Lower leg skin (tissue), 4 donors: ENCODE measurements at regions not wholly inside any gene's neighbourhood (a gene's known extent, or its start where the extent isn't known, plus 50 kb on each side); places are given as distances from the start of the nearest gene placed in this dataset.

ENCODE experiments used
- DNase-seq, 2 donors: peaks; one replicate each; pipeline ENCODE4 v3.0.0-alpha.2; 2019; ENCODE audit warnings: low spot score in 2 of 2
- H3K4me3 ChIP-seq: fragments of 200-600 bp; sonication (generic); 2 replicates; pipeline ENCODE4 v1.5.1; 2017; ENCODE audit warnings: mild to moderate bottlenecking, low read depth; ENCODE audit not compliant: poor library complexity, severe bottlenecking
- CTCF ChIP-seq, 3 donors: fragments of 450-650 bp; IDR thresholded peaks; one replicate each; pipeline ENCODE4 v1.5.1; 2016; ENCODE audit warnings: antibody characterized with exemption in 3 of 3, mild to moderate bottlenecking in 3 of 3, moderate library complexity in 2 of 3
- POLR2A ChIP-seq, 2 donors: fragments of 450-650 bp; IDR thresholded peaks; one replicate each; pipeline ENCODE4 v1.6.1; 2016 to 2017; ENCODE audit warnings: antibody characterized with exemption in 2 of 2, mild to moderate bottlenecking in 1 of 2, moderate library complexity in 1 of 2
- WGBS, 2 donors: methylation state at CpG; one replicate each; pipeline ENCODE4 v1.1.5; 2018; 5-methylcytosine and 5-hydroxymethylcytosine counted together
- intact Hi-C: fragments of 100-400 bp; cut with DNase I; formaldehyde crosslinking; loops from one replicate; pipeline ENCODE4 v1.15.0; 2023; ENCODE audit warnings: low total_unique reads

GRCh38 chr5:107275333-107275732 lies 395.4 kb downstream of the EFNA5 start:
- no peak for TF ChIP-seq CTCF (IDR thresholded peaks at IDR 0.05)
- no peak for TF ChIP-seq POLR2A (IDR thresholded peaks at IDR 0.05)
- intact Hi-C loops, result no loop called here
- WGBS, 2 donors, result 0% methylated on average over 1 of the region's 1 CpG
- H3K4me3 ChIP-seq, result no peak overlapping the region
- DNase-seq, result no peak

GRCh38 chr5:107274571-107274970 lies 396.2 kb downstream of the EFNA5 start:
- intact Hi-C loops, result no loop called here
- no peak for DNase-seq
- TF ChIP-seq POLR2A (IDR thresholded peaks at IDR 0.05) (no peak), CTCF (IDR thresholded peaks at IDR 0.05) (no peak)
- no peak overlapping the region for H3K4me3 ChIP-seq
- 93 to 100% methylated on average over 1 of the region's 1 CpG for WGBS, 2 donors

- no peak overlapping the region for H3K4me3 ChIP-seq
- intact Hi-C loops, result no loop called here
- DNase-seq, result no peak
- TF ChIP-seq POLR2A (IDR thresholded peaks at IDR 0.05), result no peak
- TF ChIP-seq CTCF (IDR thresholded peaks at IDR 0.05), result no peak
- WGBS, 2 donors, result 54 to 64% methylated on average over 4 of the region's 4 CpGs
Observed at GRCh38 chr5:107272954-107273353, 397.8 kb downstream of the EFNA5 start.

GRCh38 chr5:107272509-107272908 lies 398.2 kb downstream of the EFNA5 start:
- H3K4me3 ChIP-seq, result no peak overlapping the region
- TF ChIP-seq POLR2A (IDR thresholded peaks at IDR 0.05) (no peak), CTCF (IDR thresholded peaks at IDR 0.05) (no peak)
- intact Hi-C loops, result no loop called here
- WGBS, 2 donors, result 78 to 81% methylated on average over 3 of the region's 3 CpGs
- no peak for DNase-seq

GRCh38 chr5:107271682-107272350 lies 398.9 kb downstream of the EFNA5 start:
- intact Hi-C loops, result no loop called here
- TF ChIP-seq CTCF (IDR thresholded peaks at IDR 0.05), result no peak
- WGBS, 2 donors, result 92 to 96% methylated on average over 1 of the region's 1 CpG
- DNase-seq, result no peak
- no peak overlapping the region for H3K4me3 ChIP-seq

- DNase-seq, result no peak
- H3K4me3 ChIP-seq, result no peak overlapping the region
- 75 to 88% methylated on average over 1 of the region's 1 CpG for WGBS, 2 donors
- intact Hi-C loops, result no loop called here
- TF ChIP-seq POLR2A (IDR thresholded peaks at IDR 0.05) (no peak), CTCF (IDR thresholded peaks at IDR 0.05) (no peak)
Observed at GRCh38 chr5:107270561-107270960, 400.2 kb downstream of the EFNA5 start.
